AG04450 (cell line): ENCODE measurements at regions not wholly inside any gene's neighbourhood (a gene's known extent, or its start where the extent isn't known, plus 50 kb on each side); places are given as distances from the start of the nearest gene placed in this dataset.

Experiments used
- CTCF ChIA-PET: fragments of 300-600, 350-600 bp; formaldehyde crosslinking; extraction: SDS; loops from one replicate; lab custom pipeline; 2022; ENCODE audit warnings: antibody characterized with exemption, inconsistent platforms; lab: Charles Lee
- POLR2A ChIA-PET: fragments of 350-600 bp; formaldehyde crosslinking; extraction: SDS; loops from one replicate; lab custom pipeline; 2021; ENCODE audit warnings: antibody characterized with exemption, inconsistent platforms; lab: Yijun Ruan, JAX
- DNase-seq: peaks from one replicate; pipeline ENCODE4 v3.0.0-alpha.2; 2011; ENCODE audit warnings: low read depth, low spot score
- H3K27ac ChIP-seq: one replicate; pipeline ENCODE4 v1.5.1; 2012; ENCODE audit warnings: low read depth, low read length, control low read depth
- H3K27me3 ChIP-seq: one replicate; pipeline ENCODE4 v1.6.0; 2012; ENCODE audit warnings: low read length; ENCODE audit not compliant: control insufficient read depth, insufficient read depth
- H3K4me3 ChIP-seq: 2 replicates; pipeline ENCODE4 v1.5.1; 2011; ENCODE audit warnings: mild to moderate bottlenecking, low read depth, low read length, control low read depth
- H3K9me3 ChIP-seq: 2 replicates; pipeline ENCODE4 v1.5.1; 2012; ENCODE audit warnings: low read length; ENCODE audit not compliant: control insufficient read depth, insufficient read depth
- CTCF ChIP-seq: IDR thresholded peaks from 2 replicates; pipeline ENCODE4 v1.5.1; 2011; ENCODE audit warnings: low read depth, low read length, control low read depth, inconsistent platforms

- Histone ChIP-seq H3K4me3 (no peak overlapping the region), H3K27me3 (peaks cover 3% of the 10 kb centered on the region), H3K27ac (no peak overlapping the region), H3K9me3 (no peaks in the 10 kb centered on the region)
- ChIA-PET POLR2A (no interaction called here), CTCF (no interaction called here)
- DNase-seq: no peak
- no peak for TF ChIP-seq CTCF
Observed at GRCh38 chr9:80147866-80148265, 576.1 kb downstream of the TLE4 start.

GRCh38 chr9:80146466-80146865 lies 574.7 kb downstream of the TLE4 start:
- H3K4me3 ChIP-seq: no peak overlapping the region
- TF ChIP-seq CTCF: peak; percentile 38
- no peak overlapping the region for H3K27ac ChIP-seq
- peaks cover 3% of the 10 kb centered on the region for H3K27me3 ChIP-seq
- no peaks in the 10 kb centered on the region for H3K9me3 ChIP-seq
- DNase-seq: no peak
- ChIA-PET CTCF (no interaction called here), POLR2A (no interaction called here)

- ChIA-PET CTCF (no interaction called here), POLR2A (no interaction called here)
- no peak for DNase-seq
- H3K4me3 ChIP-seq: no peak overlapping the region
- no peaks in the 10 kb centered on the region for H3K9me3 ChIP-seq
- H3K27me3 ChIP-seq: peaks cover 3% of the 10 kb centered on the region
- no peak for TF ChIP-seq CTCF
- no peak overlapping the region for H3K27ac ChIP-seq
Observed at GRCh38 chr9:80144856-80145255, 573.1 kb downstream of the TLE4 start.

- H3K4me3 ChIP-seq: no peak overlapping the region
- no peaks in the 10 kb centered on the region for H3K27me3 ChIP-seq
- no peak overlapping the region for H3K27ac ChIP-seq
- no peak for TF ChIP-seq CTCF
- ChIA-PET CTCF (no interaction called here), POLR2A (no interaction called here)
- no peak for DNase-seq
- no peaks in the 10 kb centered on the region for H3K9me3 ChIP-seq
Observed at GRCh38 chr9:80144406-80144805, 572.6 kb downstream of the TLE4 start.

- Histone ChIP-seq H3K27ac (no peak overlapping the region), H3K27me3 (no peaks in the 10 kb centered on the region), H3K4me3 (no peak overlapping the region), H3K9me3 (no peaks in the 10 kb centered on the region)
- no peak for DNase-seq
- no peak for TF ChIP-seq CTCF
- POLR2A ChIA-PET: interaction anchor here (0.7 kb wide), 1 partner anchor 56 kb away, joined by 3 read pairs; no protein-coding TSS in a partner anchor
- CTCF ChIA-PET: no interaction called here
Observed at GRCh38 chr9:80143899-80144298, 572.1 kb downstream of the TLE4 start.
